Muscle layer of colon (tissue), 2 donors: ENCODE measurements at regions not wholly inside any gene's neighbourhood (a gene's known extent, or its start where the extent isn't known, plus 50 kb on each side); places are given as distances from the start of the nearest gene placed in this dataset.
"Not testable (repeated sequence)": the region's sequence is repeated elsewhere in the genome, so short reads cannot be mapped to it uniquely, and the experiment has no call there.

ENCODE experiments used
- H3K27ac ChIP-seq: one replicate; pipeline ENCODE4 v1.7.0; 2013; ENCODE audit warnings: low read depth, mild to moderate bottlenecking, low read length, moderate library complexity
- H3K27me3 ChIP-seq, 2 donors: one replicate each; pipeline ENCODE4 v1.7.0; 2013; ENCODE audit warnings: low read length in 2 of 2, mild to moderate bottlenecking in 2 of 2; ENCODE audit not compliant: insufficient read depth in 2 of 2, control insufficient read depth in 1 of 2
- H3K36me3 ChIP-seq: one replicate; pipeline ENCODE4 v1.7.0; 2013; ENCODE audit warnings: mild to moderate bottlenecking, low read length; ENCODE audit not compliant: insufficient read depth
- H3K4me1 ChIP-seq: one replicate; pipeline ENCODE4 v1.7.0; 2013; ENCODE audit warnings: mild to moderate bottlenecking, low read length; ENCODE audit not compliant: insufficient read depth
- H3K4me3 ChIP-seq, 2 donors: one replicate each; pipeline ENCODE4 v1.7.0; 2013; ENCODE audit warnings: low read length in 2 of 2, low read depth in 1 of 2, mild to moderate bottlenecking in 1 of 2, moderate library complexity in 1 of 2
- H3K9ac ChIP-seq: one replicate; pipeline ENCODE4 v1.7.0; 2013; ENCODE audit warnings: low read length
- H3K9me3 ChIP-seq: one replicate; pipeline ENCODE4 v1.7.0; 2013; ENCODE audit warnings: mild to moderate bottlenecking, low read length
- donor health status: abdominal sarcoma.
- donor health status: Adenocarcinoma of cecum.

GRCh38 chr3:152139651-152140050 lies 129.1 kb upstream of the MBNL1 start:
- H3K9me3 ChIP-seq: no peaks in the 10 kb centered on the region
- no peaks in the 10 kb centered on the region for H3K27me3 ChIP-seq
- no peak overlapping the region for H3K27ac ChIP-seq
- H3K4me3 ChIP-seq: no peak overlapping the region
- no peaks in the 10 kb centered on the region for H3K4me1 ChIP-seq
- no peak overlapping the region for H3K9ac ChIP-seq
- H3K36me3 ChIP-seq: no peaks in the 10 kb centered on the region

GRCh38 chr3:152146461-152146860 lies 122.3 kb upstream of the MBNL1 start:
- Histone ChIP-seq H3K36me3 (no peaks in the 10 kb centered on the region), H3K27me3 (no peaks in the 10 kb centered on the region), H3K9me3 (no peaks in the 10 kb centered on the region), H3K4me3 (no peak overlapping the region), H3K9ac (no peak overlapping the region), H3K4me1 (peaks cover 19% of the 10 kb centered on the region), H3K27ac (no peak overlapping the region)

GRCh38 chr3:152147748-152148147 lies 121.0 kb upstream of the MBNL1 start:
- Histone ChIP-seq H3K9me3 (no peaks in the 10 kb centered on the region), H3K4me3 (no peak overlapping the region), H3K27me3 (no peaks in the 10 kb centered on the region), H3K4me1 (peaks cover 21% of the 10 kb centered on the region), H3K9ac (no peak overlapping the region), H3K36me3 (no peaks in the 10 kb centered on the region), H3K27ac (no peak overlapping the region)

- Histone ChIP-seq H3K9me3 (no peaks in the 10 kb centered on the region), H3K27me3 (no peaks in the 10 kb centered on the region), H3K36me3 (no peaks in the 10 kb centered on the region), H3K4me1 (peaks cover 21% of the 10 kb centered on the region), H3K27ac (no peak overlapping the region), H3K9ac (no peak overlapping the region), H3K4me3 (no peak overlapping the region)
These were observed 120.2 kb upstream of the MBNL1 start for GRCh38 chr3:152148579-152148978.

- Histone ChIP-seq H3K27me3 (no peaks in the 10 kb centered on the region), H3K9me3 (no peaks in the 10 kb centered on the region), H3K4me3 (no peak overlapping the region), H3K4me1 (peaks cover 21% of the 10 kb centered on the region), H3K9ac (no peak overlapping the region), H3K36me3 (no peaks in the 10 kb centered on the region), H3K27ac (no peak overlapping the region)
These were observed 118.9 kb upstream of the MBNL1 start for GRCh38 chr3:152149832-152150231.

GRCh38 chr3:152151216-152151876 lies 117.4 kb upstream of the MBNL1 start:
- Histone ChIP-seq H3K4me3 (no peak overlapping the region), H3K36me3 (no peaks in the 10 kb centered on the region), H3K27ac (peak overlapping the region; percentile 47), H3K9ac (no peak overlapping the region), H3K4me1 (peaks cover 31% of the 10 kb centered on the region), H3K27me3 (no peaks in the 10 kb centered on the region), H3K9me3 (no peaks in the 10 kb centered on the region)

GRCh38 chr3:152151877-152152765 lies 116.6 kb upstream of the MBNL1 start:
- H3K9me3 ChIP-seq, H3K27me3 ChIP-seq, H3K4me3 ChIP-seq, H3K9ac ChIP-seq, H3K36me3 ChIP-seq: not testable (repeated sequence)
- Histone ChIP-seq H3K27ac (peak overlapping the region; percentile 47), H3K4me1 (peaks cover 31% of the 10 kb centered on the region)

- peaks cover 31% of the 10 kb centered on the region for H3K4me1 ChIP-seq
- not testable (repeated sequence) for H3K27ac ChIP-seq, H3K4me3 ChIP-seq, H3K27me3 ChIP-seq, H3K9ac ChIP-seq, H3K36me3 ChIP-seq, H3K9me3 ChIP-seq
These were observed 115.6 kb upstream of the MBNL1 start for GRCh38 chr3:152153115-152153514.

- Histone ChIP-seq H3K9ac (no peak overlapping the region), H3K36me3 (no peaks in the 10 kb centered on the region), H3K4me1 (peaks cover 27% of the 10 kb centered on the region), H3K27me3 (no peaks in the 10 kb centered on the region), H3K27ac (peak overlapping the region; percentile 22), H3K4me3 (no peak overlapping the region), H3K9me3 (no peaks in the 10 kb centered on the region)
These were observed 113.3 kb upstream of the MBNL1 start for GRCh38 chr3:152155246-152156020.

GRCh38 chr3:152156880-152157279 lies 111.8 kb upstream of the MBNL1 start:
- no peak overlapping the region for H3K9ac ChIP-seq
- H3K27me3 ChIP-seq: no peaks in the 10 kb centered on the region
- H3K36me3 ChIP-seq: no peaks in the 10 kb centered on the region
- H3K27ac ChIP-seq: peak overlapping the region; percentile 12
- H3K4me1 ChIP-seq: peaks cover 19% of the 10 kb centered on the region
- H3K9me3 ChIP-seq: no peaks in the 10 kb centered on the region
- no peak overlapping the region for H3K4me3 ChIP-seq

- no peaks in the 10 kb centered on the region for H3K36me3 ChIP-seq
- H3K27me3 ChIP-seq: no peaks in the 10 kb centered on the region
- H3K9me3 ChIP-seq: no peaks in the 10 kb centered on the region
- H3K4me1 ChIP-seq: peaks cover 19% of the 10 kb centered on the region
- no peak overlapping the region for H3K4me3 ChIP-seq
- peak overlapping the region; percentile 12 for H3K27ac ChIP-seq
- H3K9ac ChIP-seq: no peak overlapping the region
These were observed 111.4 kb upstream of the MBNL1 start for GRCh38 chr3:152157337-152157736.
